H1 (cell line): ENCODE measurements at regions not wholly inside any gene's neighbourhood (a gene's known extent, or its start where the extent isn't known, plus 50 kb on each side); places are given as distances from the start of the nearest gene placed in this dataset.
A peak's percentile ranks its signal among the peaks of the same experiment; 100 is the strongest.

ENCODE experiments used
- CTCF ChIA-PET: fragments of 300-600 bp; sonication (Branson Sonifier 250); formaldehyde crosslinking; loops from one replicate; lab custom pipeline; 2021; ENCODE audit not compliant: partially characterized antibody; lab: Charles Lee
- POLR2A ChIA-PET: fragments of 300-600 bp; sonication (Branson Sonifier 250); formaldehyde crosslinking; loops from one replicate; lab custom pipeline; 2021; ENCODE audit warnings: inconsistent platforms; ENCODE audit not compliant: partially characterized antibody; lab: Charles Lee
- DNase-seq, 2 experiments: peaks; one replicate each; pipeline versions ENCODE4 v3.0.0 to v3.0.0-alpha.2; 2010 to 2022; ENCODE audit warnings: low spot score in 2 of 2, low read depth in 1 of 2, mixed read lengths in 1 of 2
- FAIRE-seq: peaks from 2 replicates; lab custom pipeline; 2011; peaks lifted over from hg19 to GRCh38; lab: Jason Lieb, UNC
- H2AFZ ChIP-seq: 2 replicates; pipeline ENCODE4 v1.8.1; 2012; ENCODE audit warnings: low read length, inconsistent platforms
- H2AK5ac ChIP-seq: 2 replicates; pipeline ENCODE4 v1.6.1; 2013; ENCODE audit warnings: low read depth, low read length
- H2BK120ac ChIP-seq: replicated peaks from 2 replicates; pipeline ENCODE3; 2013; ENCODE audit warnings: low read depth, low read length, inconsistent platforms
- H2BK12ac ChIP-seq: 2 replicates; pipeline ENCODE4 v1.6.1; 2013; ENCODE audit warnings: low read depth, low read length
- H2BK15ac ChIP-seq: 2 replicates; pipeline ENCODE4 v1.6.1; 2013; ENCODE audit warnings: low read length
- H2BK20ac ChIP-seq: 2 replicates; pipeline ENCODE4 v1.6.1; 2013; ENCODE audit warnings: low read length
- H2BK5ac ChIP-seq: 2 replicates; pipeline ENCODE4 v1.6.1; 2013; ENCODE audit warnings: low read depth, low read length
- H3K14ac ChIP-seq: 2 replicates; pipeline ENCODE4 v1.6.1; 2013; ENCODE audit warnings: inconsistent platforms; ENCODE audit not compliant: insufficient read length
- H3K18ac ChIP-seq: 2 replicates; pipeline ENCODE4 v1.6.1; 2013; ENCODE audit warnings: low read length; ENCODE audit errors: extremely low read depth
- H3K23ac ChIP-seq: 2 replicates; pipeline ENCODE4 v1.6.1; 2013; ENCODE audit warnings: inconsistent platforms; ENCODE audit not compliant: insufficient read length
- H3K23me2 ChIP-seq: 2 replicates; pipeline ENCODE4 v1.6.1; 2013; ENCODE audit warnings: low read depth, low read length
- H3K27ac ChIP-seq: 2 replicates; pipeline ENCODE4 v1.6.1; 2011; ENCODE audit warnings: low read depth, low read length, inconsistent platforms
- H3K27me3 ChIP-seq, 4 experiments: replicated peaks in 1 of 4; 1 replicate in 1 of 4; 2 replicates in 3 of 4; pipeline versions ENCODE4 v1.6.1 to v1.8.1; 2011 to 2013; ENCODE audit warnings: low read length in 3 of 4, mild to moderate bottlenecking in 3 of 4, inconsistent platforms in 2 of 4, mixed read lengths in 2 of 4, moderate library complexity in 1 of 4; ENCODE audit not compliant: control insufficient read depth in 3 of 4, insufficient read depth in 3 of 4; ENCODE audit errors: extremely low read depth in 1 of 4
- H3K36me3 ChIP-seq, 4 experiments: 2 replicates each; pipeline versions ENCODE4 v1.6.1 to v1.8.1; 2011 to 2013; ENCODE audit warnings: mild to moderate bottlenecking in 4 of 4, low read length in 3 of 4, moderate library complexity in 2 of 4, control low read depth in 1 of 4, inconsistent platforms in 1 of 4; ENCODE audit not compliant: insufficient read depth in 4 of 4, control insufficient read depth in 2 of 4
- H3K4ac ChIP-seq: replicated peaks from 2 replicates; pipeline ENCODE3; 2013; ENCODE audit warnings: low read length, low read depth, mixed read lengths, inconsistent platforms; ENCODE audit not compliant: insufficient read length
- H3K4me1 ChIP-seq, 4 experiments: replicated peaks in 1 of 4; 1 replicate in 1 of 4; 2 replicates in 3 of 4; pipeline versions ENCODE4 v1.6.1 to v1.8.1; 2011 to 2013; ENCODE audit warnings: low read length in 3 of 4, inconsistent platforms in 2 of 4, mixed read lengths in 1 of 4; ENCODE audit not compliant: insufficient read depth in 4 of 4, control insufficient read depth in 3 of 4
- H3K4me2 ChIP-seq, 2 experiments: 2 replicates each; pipeline versions ENCODE4 v1.6.1 to v1.8.1; 2011 to 2013; ENCODE audit warnings: low read depth in 2 of 2, low read length in 2 of 2, control low read depth in 1 of 2, inconsistent platforms in 1 of 2, mild to moderate bottlenecking in 1 of 2; ENCODE audit not compliant: insufficient read depth in 1 of 2
- H3K4me3 ChIP-seq, 4 experiments: fragments of 200-600, 300-600 bp in 1 of 4; sonication (generic), shearing (Covaris generic), sonication (Bioruptor Twin) in 1 of 4; 2 replicates each; pipeline versions ENCODE4 v1.5.1 to v1.8.1; 2011 to 2016; ENCODE audit warnings: low read length in 4 of 4, low read depth in 3 of 4, control low read depth in 2 of 4, inconsistent platforms in 2 of 4, mild to moderate bottlenecking in 2 of 4, mixed read lengths in 1 of 4, moderate library complexity in 1 of 4; ENCODE audit not compliant: insufficient read depth in 2 of 4; ENCODE audit errors: extremely low read depth in 1 of 4
- H3K56ac ChIP-seq: replicated peaks from 2 replicates; pipeline ENCODE3; 2013; ENCODE audit warnings: low read depth, mild to moderate bottlenecking, mixed read lengths, low read length, inconsistent platforms; ENCODE audit not compliant: insufficient read length
- H3K79me1 ChIP-seq: 2 replicates; pipeline ENCODE4 v1.6.1; 2013; ENCODE audit warnings: low read depth, low read length, control low read depth
- H3K79me2 ChIP-seq, 2 experiments: 2 replicates each; pipeline versions ENCODE4 v1.6.1 to v1.8.1; 2012 to 2013; ENCODE audit warnings: low read length in 2 of 2, mild to moderate bottlenecking in 2 of 2, inconsistent platforms in 1 of 2; ENCODE audit not compliant: insufficient read depth in 2 of 2, control insufficient read depth in 1 of 2
- H3K9ac ChIP-seq, 4 experiments: replicated peaks in 1 of 4; 1 replicate in 1 of 4; 2 replicates in 3 of 4; pipeline versions ENCODE4 v1.6.1 to v1.8.1; 2011 to 2013; ENCODE audit warnings: low read depth in 3 of 4, low read length in 3 of 4, control low read depth in 2 of 4, mild to moderate bottlenecking in 2 of 4, moderate library complexity in 2 of 4, inconsistent platforms in 1 of 4; ENCODE audit errors: extremely low read depth in 1 of 4
- H3K9me3 ChIP-seq, 2 experiments: 2 replicates each; pipeline versions ENCODE4 v1.6.1 to v1.8.1; 2012 to 2013; ENCODE audit warnings: mild to moderate bottlenecking in 2 of 2, moderate library complexity in 2 of 2, control low read depth in 1 of 2, inconsistent platforms in 1 of 2, low read depth in 1 of 2, low read length in 1 of 2, mixed read lengths in 1 of 2; ENCODE audit not compliant: insufficient read depth in 2 of 2
- H4K20me1 ChIP-seq, 2 experiments: replicated peaks in 1 of 2; 2 replicates each; pipeline versions ENCODE3 to v1.8.1; 2011 to 2013; ENCODE audit warnings: inconsistent platforms in 2 of 2, low read length in 2 of 2, mild to moderate bottlenecking in 1 of 2; ENCODE audit not compliant: insufficient read depth in 2 of 2, control insufficient read depth in 1 of 2
- H4K5ac ChIP-seq: 2 replicates; pipeline ENCODE4 v1.6.1; 2013; ENCODE audit warnings: low read length, low read depth, mixed read lengths, inconsistent platforms; ENCODE audit not compliant: insufficient read length
- H4K8ac ChIP-seq: 2 replicates; pipeline ENCODE4 v1.8.0; 2013; ENCODE audit warnings: mild to moderate bottlenecking, moderate library complexity, low read length, inconsistent platforms; ENCODE audit not compliant: insufficient read depth; ENCODE audit errors: extremely low read depth
- H4K91ac ChIP-seq: replicated peaks from 2 replicates; pipeline ENCODE3; 2013; ENCODE audit warnings: low read length, mixed read lengths, inconsistent platforms; ENCODE audit not compliant: insufficient read length
- BCL11A ChIP-seq, 2 experiments: IDR thresholded peaks; one replicate each; pipeline ENCODE4 v1.6.1; 2011; ENCODE audit warnings: low read depth in 2 of 2, low read length in 2 of 2, mild to moderate bottlenecking in 2 of 2
- CHD1 ChIP-seq: IDR thresholded peaks from 2 replicates; pipeline ENCODE4 v1.6.1; 2012; ENCODE audit warnings: low read depth, low read length, improper control_type of control experiment
- CTBP2 ChIP-seq: IDR thresholded peaks from 2 replicates; pipeline ENCODE4 v1.7.0; 2011; ENCODE audit warnings: borderline replicate concordance, mild to moderate bottlenecking, moderate library complexity, mixed read lengths, low read length; ENCODE audit not compliant: insufficient read depth, insufficient read length
- NRF1 ChIP-seq: IDR thresholded peaks from 2 replicates; pipeline ENCODE4 v1.6.1; 2011; ENCODE audit warnings: mild to moderate bottlenecking, low read depth, low read length, improper control_type of control experiment
- WGBS, 2 experiments: shearing (Covaris generic) in 1 of 2; methylation state at CpG; one replicate each; pipeline versions ENCODE4 v1.1.6 to v1.1.7; 2013 to 2015; ENCODE audit warnings: low lambda C conversion rate in 2 of 2, mixed read lengths in 2 of 2, inconsistent platforms in 1 of 2, low coverage in 1 of 2, missing lambda C conversion rate in 1 of 2; ENCODE audit not compliant: insufficient replicate concordance in 2 of 2, insufficient coverage in 1 of 2, insufficient read length in 1 of 2; ENCODE audit errors: extremely low coverage in 1 of 2, missing lambda C conversion rate in 1 of 2; 5-methylcytosine and 5-hydroxymethylcytosine counted together

GRCh38 chr12:27900920-27901879 is 71.3 kb downstream of the PTHLH start:
- Histone ChIP-seq H3K23me2 (no peaks in the 10 kb centered on the region), H3K56ac (no peak overlapping the region), H4K20me1 (no peaks in the 10 kb centered on the region), H3K79me2 (no peaks in the 10 kb centered on the region), H3K18ac (no peak overlapping the region), H4K5ac (no peak overlapping the region), H4K8ac (no peak overlapping the region), H3K79me1 (no peaks in the 10 kb centered on the region), H2AK5ac (no peak overlapping the region), H3K14ac (no peak overlapping the region), H3K4me1 (peaks cover 0 to 12% (median 1%) of the 10 kb centered on the region in 4 experiments; a peak in 3 of 7 replicates), H2BK15ac (no peak overlapping the region), H2BK120ac (no peak overlapping the region), H4K91ac (no peak overlapping the region)
- 91% methylated on average over 8 of the region's 8 CpGs; no CpG with 5 or more reads in 1 of the 2 experiments for WGBS, 2 experiments
- CTCF ChIA-PET, result interaction anchor here (0.6 to 1.4 kb wide), 3 partner anchors 35 to 80 kb away, joined by 3 read pairs; no protein-coding TSS in a partner anchor
- TF ChIP-seq CHD1 (no peak), BCL11A (IDR thresholded peaks at IDR 0.05; ENCODE audit: low read depth in 2 of 2, low read length in 2 of 2) (no peak), CTBP2 (no peak), NRF1 (no peak)
- TF ChIP-seq, all 59 proteins: peak for 0
- DNase-seq, result no peak
- H3K27ac ChIP-seq, result no peak overlapping the region
- no peaks in the 10 kb centered on the region for H3K36me3 ChIP-seq
- H3K4me2 ChIP-seq, result no peak overlapping the region
- no peaks in the 10 kb centered on the region for H3K27me3 ChIP-seq
- H3K23ac ChIP-seq, result no peak overlapping the region
- H2BK20ac ChIP-seq, result no peak overlapping the region
- H3K4me3 ChIP-seq, result no peak overlapping the region
- FAIRE-seq, result no peak
- H3K9me3 ChIP-seq, result peaks cover 1 to 2% of the 10 kb centered on the region in 2 experiments; a peak in 2 of 4 replicates
- H2BK5ac ChIP-seq, result no peak overlapping the region
- H2AFZ ChIP-seq, result 0 out of 2 replicates have a peak overlapping the region, but pooled peaks have one; percentile 13
- no peak overlapping the region for H2BK12ac ChIP-seq
- H3K9ac ChIP-seq, result no peak overlapping the region
- POLR2A ChIA-PET, result interaction anchor here (1.4 kb wide), 1 partner anchor 121 kb away, joined by 3 read pairs; the partner anchor contains the start of genes KLHL42 and MANSC4
- no peak overlapping the region for H3K4ac ChIP-seq
